ENCODE measurements at regions not wholly inside any gene's neighbourhood (a gene's known extent, or its start where the extent isn't known, plus 50 kb on each side); places are given as distances from the start of the nearest gene placed in this dataset.

GRCh38 chr2:173663353-173663752 is 301.8 kb downstream of the SP3 start:
- in situ Hi-C loops (cut with HindIII; ENCODE audit: low sequenced_read_pairs) = no loop called here

GRCh38 chr2:173663835-173664512 is 301.2 kb downstream of the SP3 start:
- in situ Hi-C loops (cut with HindIII; ENCODE audit: low sequenced_read_pairs) = no loop called here

GRCh38 chr2:173664513-173664910 is 300.7 kb downstream of the SP3 start:
- in situ Hi-C loops (cut with HindIII; ENCODE audit: low sequenced_read_pairs) = no loop called here

- in situ Hi-C loops (cut with HindIII; ENCODE audit: low sequenced_read_pairs) = no loop called here
Measured at GRCh38 chr2:173666171-173666888, 298.8 kb downstream of the SP3 start.

GRCh38 chr2:173667014-173667413 is 298.2 kb downstream of the SP3 start:
- in situ Hi-C loops (cut with HindIII; ENCODE audit: low sequenced_read_pairs) = no loop called here

GRCh38 chr2:173667415-173667814 is 297.8 kb downstream of the SP3 start:
- in situ Hi-C loops (cut with HindIII; ENCODE audit: low sequenced_read_pairs) = no loop called here

GRCh38 chr2:173669271-173669853 is 295.8 kb downstream of the SP3 start:
- in situ Hi-C loops (cut with HindIII; ENCODE audit: low sequenced_read_pairs) = no loop called here

GRCh38 chr2:173669888-173670287 is 295.3 kb downstream of the SP3 start:
- in situ Hi-C loops (cut with HindIII; ENCODE audit: low sequenced_read_pairs) = no loop called here

GRCh38 chr2:173672573-173673340 is 292.4 kb downstream of the SP3 start:
- in situ Hi-C loops (cut with HindIII; ENCODE audit: low sequenced_read_pairs) = no loop called here

GRCh38 chr2:173673640-173674039 is 291.5 kb downstream of the SP3 start:
- in situ Hi-C loops (cut with HindIII; ENCODE audit: low sequenced_read_pairs) = no loop called here

- in situ Hi-C loops (cut with HindIII; ENCODE audit: low sequenced_read_pairs) = no loop called here
Measured at GRCh38 chr2:173676647-173677046, 288.5 kb downstream of the SP3 start.

GRCh38 chr2:173678186-173678585 is 287.0 kb downstream of the SP3 start:
- in situ Hi-C loops (cut with HindIII; ENCODE audit: low sequenced_read_pairs) = no loop called here

- in situ Hi-C loops (cut with HindIII; ENCODE audit: low sequenced_read_pairs) = no loop called here
Measured at GRCh38 chr2:173680574-173680973, 284.6 kb downstream of the SP3 start.

- in situ Hi-C loops (cut with HindIII; ENCODE audit: low sequenced_read_pairs) = no loop called here
Measured at GRCh38 chr2:173681881-173682650, 283.1 kb downstream of the SP3 start.

- in situ Hi-C loops (cut with HindIII; ENCODE audit: low sequenced_read_pairs) = no loop called here
Measured at GRCh38 chr2:173684896-173685459, 280.2 kb downstream of the SP3 start.

- in situ Hi-C loops (cut with HindIII; ENCODE audit: low sequenced_read_pairs) = no loop called here
Measured at GRCh38 chr2:173690349-173690748, 274.8 kb downstream of the SP3 start.

GRCh38 chr2:173692068-173692467 is 273.1 kb downstream of the SP3 start:
- in situ Hi-C loops (cut with HindIII; ENCODE audit: low sequenced_read_pairs) = no loop called here

- in situ Hi-C loops (cut with HindIII; ENCODE audit: low sequenced_read_pairs) = no loop called here
Measured at GRCh38 chr2:173693044-173693589, 272.1 kb downstream of the SP3 start.

- in situ Hi-C loops (cut with HindIII; ENCODE audit: low sequenced_read_pairs) = no loop called here
Measured at GRCh38 chr2:173696274-173696673, 268.9 kb downstream of the SP3 start.

GRCh38 chr2:173697929-173698328 is 267.2 kb downstream of the SP3 start:
- in situ Hi-C loops (cut with HindIII; ENCODE audit: low sequenced_read_pairs) = no loop called here

Measured in endothelial cell of hepatic sinusoid (primary cell).